GM18868 (cell line): ENCODE measurements at regions not wholly inside any gene's neighbourhood (a gene's known extent, or its start where the extent isn't known, plus 50 kb on each side); places are given as distances from the start of the nearest gene placed in this dataset.

Experiments used
- ATAC-seq: cut with Tn5 transposase; IDR thresholded peaks from one replicate; pipeline ENCODE4 v1.9.1; 2021; ENCODE audit warnings: mild to moderate bottlenecking, moderate library complexity; ENCODE audit not compliant: unreplicated experiment

DNA sequence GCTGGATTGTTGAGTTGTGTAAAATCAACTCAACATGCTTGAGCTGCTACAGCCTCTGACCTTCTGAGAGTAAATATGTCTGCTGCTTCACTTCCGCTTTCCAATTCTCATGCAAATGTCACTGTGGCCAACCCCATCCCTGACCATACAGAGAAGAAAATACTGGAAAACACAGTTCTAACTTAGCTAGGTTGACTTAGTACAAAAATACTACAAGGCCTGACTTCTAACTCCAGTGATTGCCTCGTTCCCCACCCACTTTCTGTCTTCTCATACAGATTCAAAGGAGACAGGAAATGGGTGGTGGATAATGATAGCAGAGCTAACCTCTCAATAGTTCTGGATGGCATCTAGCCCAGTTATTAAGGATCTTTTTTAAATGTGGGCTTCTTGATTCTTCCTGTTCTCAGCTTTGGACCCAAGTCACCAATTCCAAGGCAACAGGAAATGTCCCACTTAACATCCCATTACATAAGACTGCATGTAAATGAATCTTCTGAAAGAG lies 226.6 kb upstream of the SLC24A2 start:
- ATAC-seq, result peak; percentile 84

DNA sequence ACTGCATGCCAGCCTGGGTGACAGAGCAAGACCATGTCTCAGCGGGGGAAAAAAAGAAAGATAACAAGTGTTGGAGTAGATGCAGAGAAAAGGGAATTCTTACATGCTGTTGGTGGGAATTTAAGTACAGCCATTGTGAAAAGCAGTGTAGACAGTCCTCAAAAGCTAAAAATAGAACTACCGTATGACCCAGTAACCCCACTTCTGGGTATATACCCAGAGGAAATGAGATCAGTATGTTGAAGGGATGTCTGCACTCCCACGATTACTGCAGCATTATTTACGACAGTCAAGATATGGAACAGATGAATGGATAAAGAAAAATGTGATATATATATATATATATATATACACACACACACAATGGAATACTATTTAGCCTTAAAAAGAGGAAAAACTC lies 225.3 kb upstream of the SLC24A2 start:
- ATAC-seq, result no peak

DNA sequence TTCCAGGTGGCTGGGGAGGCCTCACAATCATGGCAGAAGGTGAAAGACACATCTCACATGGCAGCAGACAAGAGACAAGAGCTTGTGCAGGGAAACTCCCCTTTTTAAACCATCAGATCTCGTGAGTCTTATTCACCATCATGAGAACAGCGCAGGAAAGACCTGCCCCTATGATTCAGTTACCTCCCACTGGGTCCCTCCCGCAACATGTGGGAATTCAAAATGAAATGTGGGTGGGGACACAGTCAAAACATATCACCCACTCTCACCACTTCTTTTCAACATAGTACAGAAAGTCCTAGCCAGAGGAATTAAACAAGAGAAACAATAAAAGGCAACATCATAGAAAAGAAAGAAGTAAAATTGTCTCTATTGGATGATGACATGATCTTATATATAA lies 223.4 kb upstream of the SLC24A2 start:
- no peak for ATAC-seq

DNA sequence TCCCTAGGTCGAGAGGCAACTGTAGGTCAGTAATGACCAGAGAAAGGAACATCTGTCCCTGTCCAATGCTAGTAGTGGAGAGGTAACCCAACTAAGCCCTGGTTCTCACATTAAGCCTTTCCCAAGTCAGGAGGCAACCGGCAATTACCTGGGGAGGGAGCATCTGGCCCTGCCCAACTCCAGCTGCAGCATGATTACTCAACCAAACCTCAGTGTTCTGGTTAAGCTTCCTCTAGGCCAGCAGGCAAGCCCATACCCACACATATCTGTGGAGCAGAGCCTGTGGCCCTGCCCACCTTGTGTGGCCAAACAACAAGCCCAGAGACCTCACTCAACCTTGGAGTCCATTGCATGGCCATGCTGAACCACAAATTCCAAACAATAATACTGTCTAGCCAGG lies 220.8 kb upstream of the SLC24A2 start:
- no peak for ATAC-seq

DNA sequence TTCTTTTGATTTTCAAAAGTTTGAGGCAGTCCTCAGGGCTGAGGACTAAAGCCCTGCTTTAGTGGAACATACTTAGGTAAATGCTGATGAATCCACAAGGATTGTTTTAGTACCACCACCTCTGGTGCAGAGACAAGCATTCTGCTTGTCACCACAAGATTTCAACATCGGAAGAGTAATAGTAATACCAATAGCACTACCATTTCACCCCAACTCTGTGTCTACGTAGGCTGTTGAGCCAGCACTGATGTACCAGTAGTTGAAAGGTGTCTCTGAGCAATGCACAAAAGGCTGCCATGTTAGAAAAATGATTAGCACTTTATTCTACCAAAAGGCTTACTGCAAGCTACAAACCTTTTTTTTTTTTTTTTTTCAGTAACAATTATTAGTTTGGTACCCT lies 213.2 kb upstream of the SLC24A2 start:
- ATAC-seq, result no peak

DNA sequence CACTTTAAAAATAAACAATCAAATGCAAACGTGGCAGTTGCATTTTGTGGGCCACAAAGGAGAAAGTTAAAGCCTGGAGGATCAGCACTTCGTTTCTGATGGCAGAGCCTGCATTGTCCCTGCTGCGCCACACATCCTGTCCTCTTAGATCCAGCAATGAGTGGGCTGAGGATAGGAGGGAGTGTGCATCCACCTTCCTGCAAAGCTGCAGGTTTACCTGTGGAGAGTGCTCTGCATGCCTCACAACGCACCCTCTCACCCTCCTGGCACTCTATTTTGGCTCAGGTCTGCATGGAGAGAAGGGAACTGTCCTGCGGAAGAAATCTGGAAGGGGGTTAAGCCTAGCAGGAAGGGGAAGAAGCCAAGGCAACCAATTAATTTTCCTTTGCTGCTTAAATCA lies 212.2 kb upstream of the SLC24A2 start:
- ATAC-seq, result no peak

DNA sequence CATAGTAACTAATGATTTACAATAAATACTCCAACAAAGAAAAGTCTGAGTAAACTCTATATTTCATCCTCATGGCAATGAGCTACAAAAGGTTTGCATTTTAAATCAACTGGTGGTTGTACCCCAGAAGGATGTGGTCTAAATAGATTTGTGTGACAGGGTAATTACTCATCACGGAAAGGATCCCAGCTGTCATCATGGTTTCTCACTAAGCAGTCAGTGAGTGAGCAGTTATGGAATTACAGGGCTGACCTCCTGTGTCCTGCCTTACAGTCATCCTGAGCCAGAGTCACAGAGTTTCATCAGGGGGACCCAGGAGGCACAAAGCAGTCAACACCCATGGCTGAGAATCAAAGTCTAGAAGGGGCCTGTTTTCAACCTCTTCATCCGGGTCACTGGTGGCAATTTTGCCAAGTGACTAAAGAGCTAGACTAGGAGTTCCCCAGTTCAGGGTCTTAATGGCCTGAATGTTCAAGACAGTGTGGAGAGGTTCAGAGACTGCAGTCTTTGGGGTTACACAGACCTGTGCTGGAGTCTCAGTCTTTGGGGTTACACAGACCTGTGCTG lies 210.7 kb upstream of the SLC24A2 start:
- ATAC-seq, result peak; percentile 89

DNA sequence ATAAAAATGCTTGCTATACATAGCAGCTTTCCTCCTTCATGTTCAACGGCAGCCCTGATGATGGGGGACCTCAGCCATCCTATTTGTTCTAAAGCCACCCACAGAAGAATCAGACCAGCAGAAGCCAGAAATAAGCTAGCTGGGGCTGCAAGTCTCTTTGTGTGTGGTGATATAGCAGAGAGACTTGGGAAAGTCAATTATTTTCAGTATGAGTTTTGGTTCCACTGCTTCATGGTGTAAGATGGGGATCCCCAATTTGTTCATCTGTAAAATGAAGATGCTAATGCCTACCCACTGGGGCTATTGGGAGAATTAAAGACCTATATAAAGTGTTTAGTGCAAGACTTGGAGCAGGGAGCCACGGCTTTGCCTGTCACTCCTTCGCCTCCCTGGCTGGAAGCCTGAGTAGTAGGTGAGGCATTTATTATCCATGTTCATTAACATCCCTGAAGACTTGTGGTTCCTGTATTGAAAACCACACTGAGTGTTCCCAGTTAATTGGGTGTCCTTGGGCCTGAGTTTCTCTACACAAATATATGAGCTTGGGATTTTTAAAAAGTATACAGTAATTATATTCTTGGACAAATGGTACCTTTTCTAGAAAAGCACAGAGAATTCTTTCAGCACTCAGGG lies 210.1 kb upstream of the SLC24A2 start:
- ATAC-seq, result peak; percentile 45

DNA sequence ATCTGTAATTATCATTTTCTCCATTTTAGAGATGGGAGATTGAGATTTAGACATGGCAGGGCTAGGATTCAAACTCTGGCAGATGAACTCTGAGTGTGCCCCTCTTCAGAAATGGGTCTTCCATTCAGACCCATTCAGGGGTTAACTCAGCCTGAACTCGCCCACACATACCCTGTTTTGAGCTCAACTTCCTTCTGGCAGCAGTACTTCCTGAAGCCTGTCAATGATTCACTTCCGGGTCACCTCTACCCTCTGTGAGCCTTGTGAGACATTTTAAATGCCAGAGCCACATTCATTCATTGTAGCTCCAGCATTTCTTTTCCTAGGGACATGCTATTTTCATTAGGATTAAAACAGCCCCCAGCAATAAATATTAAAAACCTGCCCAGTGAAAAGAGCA lies 209.3 kb upstream of the SLC24A2 start:
- ATAC-seq, result no peak

DNA sequence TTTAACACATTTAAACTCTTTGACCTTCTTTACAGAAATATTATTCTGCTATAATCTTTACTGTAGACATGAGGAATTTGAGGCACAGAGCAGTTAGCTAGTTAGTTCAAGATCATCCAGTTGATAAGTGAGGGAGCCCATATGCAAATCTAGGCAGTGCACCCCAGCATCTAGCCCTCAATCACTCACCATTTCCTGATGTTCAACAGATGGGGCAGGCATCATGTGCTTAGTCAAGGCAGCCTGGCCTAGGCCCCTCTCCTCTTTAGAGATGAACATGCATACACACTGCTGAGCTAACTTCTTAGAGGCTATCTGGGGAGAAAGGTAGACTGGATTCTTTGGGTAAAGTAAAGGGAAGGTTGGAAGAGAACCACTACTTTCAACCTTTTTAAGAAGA lies 206.8 kb upstream of the SLC24A2 start:
- no peak for ATAC-seq

DNA sequence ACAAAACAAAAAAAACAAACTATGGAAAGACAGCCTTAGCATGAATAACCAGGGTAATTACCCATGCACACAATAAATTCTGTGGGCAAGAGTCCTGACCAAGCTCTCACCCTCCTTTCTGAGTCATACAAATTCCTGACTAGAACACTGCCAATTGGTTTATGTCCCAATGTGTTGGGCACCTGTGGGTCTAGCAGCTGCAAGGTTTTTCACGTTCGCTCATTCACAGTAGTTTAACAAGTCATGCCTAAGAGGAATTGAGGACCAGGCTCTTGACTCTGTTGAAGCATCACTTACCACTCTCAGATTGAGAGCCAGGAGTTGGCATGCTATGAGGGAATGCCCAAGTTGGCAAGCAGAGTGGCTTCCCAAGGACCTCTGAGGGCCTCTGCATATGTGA lies 205.5 kb upstream of the SLC24A2 start:
- no peak for ATAC-seq

DNA sequence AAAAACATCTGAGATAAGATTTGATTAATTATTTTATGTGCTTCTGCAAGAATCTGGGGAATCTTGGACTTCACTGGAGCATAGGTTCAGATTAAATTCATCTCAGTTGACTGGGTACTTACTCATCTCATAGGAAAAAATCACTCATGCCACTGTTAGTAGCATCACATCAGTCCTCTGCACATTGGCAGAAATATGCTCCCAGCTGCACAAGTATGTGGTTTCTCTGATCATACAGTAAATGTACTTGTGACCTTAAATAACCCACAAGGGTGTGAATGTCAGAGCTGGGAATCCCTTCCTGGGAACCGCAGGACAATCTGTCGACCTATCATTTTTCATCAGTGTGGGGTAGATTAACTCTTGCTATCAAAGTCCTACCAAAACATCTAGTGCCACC lies 203.7 kb upstream of the SLC24A2 start:
- ATAC-seq, result no peak

DNA sequence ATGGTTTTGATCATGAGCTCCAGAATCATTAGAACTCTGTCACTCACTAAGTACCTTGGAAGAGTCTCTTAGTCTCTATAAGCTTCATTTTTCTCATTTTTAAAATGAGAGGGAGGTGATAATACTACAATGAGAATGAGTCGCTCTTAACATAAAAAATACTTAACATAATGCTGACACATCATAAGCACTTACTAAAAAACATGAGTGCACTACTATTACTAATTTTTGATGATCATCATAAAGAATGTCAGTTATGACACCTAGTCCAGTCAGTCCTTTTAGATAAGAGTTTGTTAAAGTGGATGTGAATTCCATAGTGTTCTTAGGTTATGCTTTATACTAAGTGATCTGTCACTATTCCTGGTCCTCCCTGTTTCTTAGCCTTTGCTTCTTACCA lies 200.4 kb upstream of the SLC24A2 start:
- ATAC-seq, result no peak

DNA sequence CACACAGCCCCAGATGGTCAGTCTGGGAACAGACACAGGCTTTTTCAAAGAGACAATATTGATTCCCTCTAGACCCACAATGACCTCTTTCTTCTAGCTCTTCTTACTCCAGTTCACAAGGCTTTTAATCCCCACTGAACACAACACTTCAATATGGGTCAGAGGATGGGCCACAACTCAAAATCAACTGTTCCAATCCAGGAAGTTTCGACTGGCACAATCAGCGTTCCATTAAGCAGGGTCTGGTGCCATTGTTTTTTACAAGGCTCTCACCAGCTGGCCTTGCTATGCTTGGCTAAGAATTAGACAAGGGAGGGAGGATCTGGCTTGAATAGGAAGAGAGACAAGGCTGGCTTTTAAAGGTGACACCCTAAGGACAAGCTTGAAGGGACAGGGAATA lies 199.4 kb upstream of the SLC24A2 start:
- ATAC-seq, result no peak

DNA sequence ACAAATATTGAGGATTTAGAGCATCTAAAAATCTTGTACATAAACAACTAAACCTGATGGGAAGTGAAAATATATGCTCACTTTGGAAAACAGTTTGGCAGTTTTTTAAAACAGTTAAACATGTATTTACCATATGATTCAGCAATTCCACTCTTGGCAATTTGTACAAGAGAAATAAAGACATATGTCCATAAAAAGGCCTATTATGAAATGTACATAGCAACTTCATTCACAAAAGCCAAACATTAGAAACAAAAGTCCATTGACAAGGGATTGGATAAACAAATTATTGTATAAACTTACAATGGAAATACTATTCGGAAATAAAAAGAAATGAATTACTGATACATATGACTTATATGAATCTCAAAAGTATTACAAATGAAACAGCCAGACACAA lies 196.2 kb upstream of the SLC24A2 start:
- no peak for ATAC-seq

DNA sequence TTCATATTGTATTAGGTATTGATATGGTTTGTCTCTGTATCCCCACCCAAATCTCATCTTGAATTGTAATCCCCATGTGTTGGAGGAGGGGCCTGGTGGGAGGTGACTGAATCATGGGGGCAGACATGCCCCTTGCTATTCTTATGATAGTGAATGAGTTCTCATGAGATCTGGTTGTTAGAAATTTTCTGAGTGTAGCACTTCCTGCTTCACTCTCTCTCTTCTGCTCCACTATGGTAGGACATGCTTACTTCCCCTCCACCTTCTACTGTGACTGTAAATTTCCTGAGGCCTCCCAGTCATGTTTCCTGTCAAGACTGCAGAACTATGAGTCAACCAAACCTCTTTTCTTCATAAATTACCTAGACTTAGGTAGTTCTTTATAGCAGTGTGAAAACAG lies 187.4 kb upstream of the SLC24A2 start:
- no peak for ATAC-seq

DNA sequence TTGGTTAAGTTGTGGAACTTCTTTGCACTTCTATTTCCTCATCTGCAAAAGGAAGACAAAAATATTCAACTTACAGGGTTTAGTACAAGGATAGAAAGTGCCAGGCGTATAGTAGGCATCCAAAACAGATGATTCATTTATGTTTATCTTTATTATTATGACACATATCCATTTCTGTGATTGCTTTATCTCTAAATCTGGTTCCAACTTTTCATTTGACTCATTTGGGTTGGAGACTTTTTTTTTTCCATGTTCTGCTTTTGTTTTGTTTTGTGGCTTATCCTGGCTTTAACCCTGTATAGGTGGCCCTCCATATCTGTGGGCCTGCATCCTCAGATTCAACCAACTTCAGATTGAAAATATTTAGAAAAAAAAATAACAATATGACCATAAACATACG lies 186.7 kb upstream of the SLC24A2 start:
- no peak for ATAC-seq

DNA sequence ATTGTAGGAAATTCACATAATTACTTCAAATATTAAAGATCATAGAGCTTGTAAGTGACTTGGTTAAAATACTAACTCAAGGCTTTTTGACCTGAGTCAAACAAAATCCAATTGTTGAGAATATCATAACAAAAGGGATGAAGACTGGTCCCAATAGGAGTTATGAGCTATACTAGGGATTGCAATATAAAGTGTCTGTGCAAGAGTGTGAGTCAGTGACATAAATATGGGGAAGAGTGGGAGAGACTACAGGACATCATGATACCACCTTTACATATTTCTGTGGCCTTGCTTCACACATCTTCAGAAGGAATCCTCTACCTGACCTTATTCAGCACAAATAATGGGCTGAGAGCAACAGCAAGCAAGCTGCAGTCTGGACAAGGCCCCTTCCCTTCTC lies 180.9 kb upstream of the SLC24A2 start:
- no peak for ATAC-seq

DNA sequence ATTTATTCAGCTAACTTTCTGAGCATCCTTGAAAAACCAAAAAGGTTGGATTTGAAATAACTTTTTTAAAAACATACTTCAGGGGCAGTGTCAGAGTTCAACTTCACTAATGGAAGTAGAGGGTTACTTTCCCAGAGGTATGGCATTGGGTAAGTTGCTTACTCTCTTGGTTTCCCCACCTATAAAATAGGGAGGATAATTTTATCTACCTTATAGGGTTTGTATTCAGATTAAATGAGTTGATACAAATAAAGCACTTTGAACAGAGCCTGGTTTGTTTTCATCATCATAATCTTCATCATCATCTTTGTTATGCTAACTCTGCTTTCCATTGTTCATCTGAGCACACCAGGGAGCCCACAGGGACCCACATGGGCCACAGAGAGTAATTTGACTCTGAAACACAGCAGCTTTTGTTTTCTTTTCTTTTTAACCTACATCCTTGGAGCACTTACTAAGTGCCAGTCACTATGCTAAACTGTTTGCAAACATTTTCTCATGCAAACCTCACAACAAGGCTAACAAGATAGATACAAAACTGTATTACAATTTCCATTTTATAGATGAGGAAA lies 179.1 kb upstream of the SLC24A2 start:
- ATAC-seq, result no peak

DNA sequence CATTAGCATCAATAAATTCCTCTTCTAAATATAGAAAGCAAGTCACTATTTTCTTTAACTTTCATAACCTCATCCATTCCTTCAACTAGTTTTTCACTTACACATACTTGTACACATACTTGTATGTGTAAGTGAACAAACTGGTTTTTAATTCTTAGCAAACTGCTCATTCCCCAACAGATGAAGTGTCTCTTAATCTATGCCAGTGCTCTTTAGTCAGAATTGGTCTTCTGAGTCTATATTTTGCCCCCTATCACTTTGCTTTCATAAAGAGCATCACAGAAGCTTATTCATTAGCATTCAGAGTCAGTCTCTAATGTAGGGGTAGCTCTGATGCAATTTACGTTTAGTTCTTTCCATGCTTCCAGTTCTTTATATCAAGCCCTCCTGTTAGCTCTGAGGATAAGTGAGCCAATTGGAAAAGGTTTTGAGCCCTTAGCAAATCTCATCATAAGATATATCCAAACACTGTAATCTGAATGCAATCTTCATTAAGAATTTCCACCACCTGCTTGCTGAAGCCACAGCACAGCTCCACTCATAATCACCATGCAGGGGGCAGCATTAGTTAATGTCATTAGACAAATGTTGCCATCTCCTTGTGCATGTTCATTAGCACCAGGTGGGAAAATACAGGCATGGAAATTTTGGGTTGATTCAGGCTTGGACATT lies 178.5 kb upstream of the SLC24A2 start:
- ATAC-seq, result no peak

DNA sequence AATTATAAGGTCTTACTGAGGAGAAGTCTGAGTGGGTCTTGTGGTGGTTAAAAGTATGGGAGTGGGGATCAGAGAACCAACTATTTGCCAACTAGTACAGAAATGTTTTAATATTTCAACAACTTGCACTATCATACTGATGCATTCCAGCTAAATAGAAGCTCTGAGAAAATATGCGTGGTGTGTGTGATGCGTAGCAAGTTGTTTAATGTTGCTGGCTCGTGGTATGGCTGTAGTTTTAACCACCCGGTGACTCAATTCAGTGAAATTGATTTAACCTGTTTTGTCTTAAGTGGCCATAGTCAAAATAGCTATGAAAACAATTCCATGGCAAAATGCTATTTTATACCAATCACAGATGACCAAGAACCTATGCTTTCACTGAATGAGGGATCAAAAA lies 176.5 kb upstream of the SLC24A2 start:
- no peak for ATAC-seq

DNA sequence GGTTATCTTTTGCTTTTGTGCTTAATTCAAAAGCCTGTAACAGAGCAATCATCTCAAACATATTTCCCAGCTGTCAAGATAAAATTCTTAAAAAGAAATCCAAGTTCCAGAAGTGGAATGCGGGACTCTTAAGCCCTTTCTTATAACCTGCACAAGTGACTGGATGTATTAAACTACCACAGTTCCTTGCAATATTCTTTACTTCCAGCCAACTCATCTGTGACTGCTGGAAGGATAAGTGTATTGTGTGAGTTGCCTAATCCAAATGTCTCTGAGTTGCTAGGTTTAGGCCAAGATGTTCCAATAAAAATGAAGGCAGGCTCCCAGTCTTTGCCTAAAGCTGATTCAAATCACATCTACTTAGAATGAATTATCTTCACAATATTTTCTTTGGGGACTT lies 159.2 kb upstream of the SLC24A2 start:
- no peak for ATAC-seq
